Liver (tissue), 8 donors: ENCODE measurements at regions not wholly inside any gene's neighbourhood (a gene's known extent, or its start where the extent isn't known, plus 50 kb on each side); places are given as distances from the start of the nearest gene placed in this dataset.

Experiments used
- DNase-seq: peaks from one replicate; pipeline ENCODE4 v3.0.0-alpha.2; 2017; ENCODE audit warnings: low spot score
- H3K27ac ChIP-seq, 2 donors: one replicate each; pipeline ENCODE4 v1.7.0; 2013; ENCODE audit warnings: inconsistent platforms in 2 of 2, low read length in 2 of 2, control low read depth in 1 of 2, low read depth in 1 of 2, mild to moderate bottlenecking in 1 of 2
- H3K27me3 ChIP-seq, 4 donors: one replicate each; pipeline versions ENCODE4 v1.6.1 to v1.7.0; 2013; ENCODE audit warnings: low read length in 3 of 4, inconsistent platforms in 1 of 4, mild to moderate bottlenecking in 1 of 4, moderate library complexity in 1 of 4; ENCODE audit not compliant: control insufficient read depth in 4 of 4, insufficient read depth in 4 of 4
- H3K36me3 ChIP-seq, 4 donors: one replicate each; pipeline versions ENCODE4 v1.6.1 to v1.7.0; 2013; ENCODE audit warnings: low read length in 3 of 4, mild to moderate bottlenecking in 3 of 4, low read depth in 1 of 4, moderate library complexity in 1 of 4; ENCODE audit not compliant: control insufficient read depth in 4 of 4, insufficient read depth in 3 of 4
- H3K4me1 ChIP-seq, 4 donors: one replicate each; pipeline versions ENCODE4 v1.6.1 to v1.7.0; 2013; ENCODE audit warnings: low read length in 3 of 4, mild to moderate bottlenecking in 3 of 4, moderate library complexity in 1 of 4; ENCODE audit not compliant: control insufficient read depth in 4 of 4, insufficient read depth in 4 of 4
- H3K4me3 ChIP-seq, 3 donors: one replicate each; pipeline versions ENCODE4 v1.6.1 to v1.7.0; 2013; ENCODE audit warnings: low read length in 3 of 3, control low read depth in 1 of 3, low read depth in 1 of 3, mild to moderate bottlenecking in 1 of 3
- H3K9ac ChIP-seq, 2 donors: one replicate each; pipeline ENCODE4 v1.7.0; 2013; ENCODE audit warnings: low read length in 2 of 2, mild to moderate bottlenecking in 2 of 2, moderate library complexity in 2 of 2, control low read depth in 1 of 2, low read depth in 1 of 2
- H3K9me3 ChIP-seq, 4 donors: one replicate each; pipeline versions ENCODE4 v1.6.1 to v1.7.0; 2013; ENCODE audit warnings: low read length in 3 of 4; ENCODE audit not compliant: control insufficient read depth in 4 of 4
- ATF3 ChIP-seq: IDR thresholded peaks from 2 replicates; pipeline ENCODE4 v1.6.1; 2016; ENCODE audit warnings: antibody characterized with exemption
- EGR1 ChIP-seq, 2 donors: IDR thresholded peaks; 2 replicates each; pipeline ENCODE4 v1.6.1; 2016 to 2018; ENCODE audit warnings: antibody characterized with exemption in 2 of 2, low read depth in 2 of 2
- FOXA1 ChIP-seq: IDR thresholded peaks from 2 replicates; pipeline ENCODE4 v1.6.1; 2016; ENCODE audit warnings: antibody characterized with exemption
- GABPA ChIP-seq, 2 donors: IDR thresholded peaks in 1 of 2; conservative IDR thresholded peaks in 1 of 2; 2 replicates each; pipeline ENCODE4 v1.6.1; 2016; ENCODE audit warnings: antibody characterized with exemption in 2 of 2, mild to moderate bottlenecking in 1 of 2, moderate library complexity in 1 of 2
- HNF4A ChIP-seq, 2 donors: conservative IDR thresholded peaks; 2 replicates each; pipeline ENCODE4 v1.6.1; 2016; ENCODE audit warnings: antibody characterized with exemption in 2 of 2, mild to moderate bottlenecking in 2 of 2
- HNF4G ChIP-seq: IDR thresholded peaks from 2 replicates; pipeline ENCODE4 v1.6.1; 2016; ENCODE audit warnings: antibody characterized with exemption
- JUND ChIP-seq, 2 donors: IDR thresholded peaks; 2 replicates each; pipeline ENCODE4 v1.6.1; 2016; ENCODE audit warnings: antibody characterized with exemption in 2 of 2
- NR2F2 ChIP-seq: IDR thresholded peaks from 2 replicates; pipeline ENCODE4 v1.6.1; 2016; ENCODE audit warnings: antibody characterized with exemption
- RAD21 ChIP-seq, 2 donors: IDR thresholded peaks; 2 replicates each; pipeline ENCODE4 v1.6.1; 2016; ENCODE audit warnings: antibody characterized with exemption in 2 of 2, mild to moderate bottlenecking in 2 of 2
- RXRA ChIP-seq, 2 donors: IDR thresholded peaks; 2 replicates each; pipeline ENCODE4 v1.6.1; 2017 to 2018; ENCODE audit warnings: antibody characterized with exemption in 2 of 2, mild to moderate bottlenecking in 1 of 2
- SP1 ChIP-seq: IDR thresholded peaks from 2 replicates; pipeline ENCODE4 v1.6.1; 2018; ENCODE audit warnings: antibody characterized with exemption, mild to moderate bottlenecking
- YY1 ChIP-seq: IDR thresholded peaks from 2 replicates; pipeline ENCODE4 v1.6.1; 2016; ENCODE audit warnings: antibody characterized with exemption, mild to moderate bottlenecking
- WGBS: extraction: QIAGEN DNeasy Blood & Tissue Kit; methylation state at CpG from one replicate; pipeline ENCODE4 v1.1.7; 2013; 5-methylcytosine and 5-hydroxymethylcytosine counted together
- TF ChIP-seq, protein P1 (sequence below): fragments of 150-350 bp; IDR thresholded peaks from 2 replicates; pipeline ENCODE4 v1.5.1; 2017; ENCODE audit warnings: improper control_type of control experiment, low read depth, low read length; ENCODE audit not compliant: missing input control
- TF ChIP-seq, protein P2 (sequence below): IDR thresholded peaks from 2 replicates; pipeline ENCODE4 v1.6.1; 2016; ENCODE audit warnings: antibody characterized with exemption
- TF ChIP-seq, protein P3 (sequence below): IDR thresholded peaks from 2 replicates; pipeline ENCODE4 v1.6.1; 2016; ENCODE audit warnings: antibody characterized with exemption, mild to moderate bottlenecking
- TF ChIP-seq, protein P4 (sequence below): IDR thresholded peaks from 2 replicates; pipeline ENCODE4 v1.6.1; 2016; ENCODE audit warnings: antibody characterized with exemption
- donor health status: healthy.
- donor health status: healthy.
- donor health status: healthy.
- donor health status: healthy.
- donor health status: healthy.

DNA sequence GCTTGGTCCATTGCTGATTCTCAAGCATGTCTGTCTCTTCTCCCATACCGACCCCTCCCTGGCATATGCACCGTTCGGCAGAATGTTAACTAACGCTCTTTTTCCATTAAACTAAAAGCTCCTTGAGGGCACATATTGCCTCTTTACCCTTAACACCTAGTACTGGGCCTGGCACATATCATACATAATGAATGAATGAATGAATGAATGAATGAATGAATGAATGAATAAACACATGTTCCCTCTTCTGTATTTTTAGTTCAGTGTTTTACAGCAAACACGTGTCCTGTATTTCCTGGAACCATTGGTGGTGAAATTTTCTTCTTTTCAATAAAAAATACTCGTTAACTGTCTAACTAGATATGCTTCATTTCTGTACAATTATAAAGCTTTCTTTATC, 174.4 kb upstream of the DTNBP1 start:
- no peaks in the 10 kb centered on the region for H3K9me3 ChIP-seq
- H3K4me1 ChIP-seq: no peaks in the 10 kb centered on the region
- H3K36me3 ChIP-seq: no peaks in the 10 kb centered on the region
- H3K4me3 ChIP-seq: no peak overlapping the region
- H3K27me3 ChIP-seq: no peaks in the 10 kb centered on the region
- no peak overlapping the region for H3K9ac ChIP-seq
- TF ChIP-seq YY1 (no peak), HNF4G (no peak), RXRA (IDR thresholded peaks at IDR 0.05) (no peak), RAD21 (IDR thresholded peaks at IDR 0.05) (no peak), ATF3 (no peak), JUND (IDR thresholded peaks at IDR 0.05) (no peak), NR2F2 (no peak), EGR1 (IDR thresholded peaks at IDR 0.05; ENCODE audit: low read depth in 2 of 2) (no peak), SP1 (no peak)
- TF ChIP-seq, protein P1, sequence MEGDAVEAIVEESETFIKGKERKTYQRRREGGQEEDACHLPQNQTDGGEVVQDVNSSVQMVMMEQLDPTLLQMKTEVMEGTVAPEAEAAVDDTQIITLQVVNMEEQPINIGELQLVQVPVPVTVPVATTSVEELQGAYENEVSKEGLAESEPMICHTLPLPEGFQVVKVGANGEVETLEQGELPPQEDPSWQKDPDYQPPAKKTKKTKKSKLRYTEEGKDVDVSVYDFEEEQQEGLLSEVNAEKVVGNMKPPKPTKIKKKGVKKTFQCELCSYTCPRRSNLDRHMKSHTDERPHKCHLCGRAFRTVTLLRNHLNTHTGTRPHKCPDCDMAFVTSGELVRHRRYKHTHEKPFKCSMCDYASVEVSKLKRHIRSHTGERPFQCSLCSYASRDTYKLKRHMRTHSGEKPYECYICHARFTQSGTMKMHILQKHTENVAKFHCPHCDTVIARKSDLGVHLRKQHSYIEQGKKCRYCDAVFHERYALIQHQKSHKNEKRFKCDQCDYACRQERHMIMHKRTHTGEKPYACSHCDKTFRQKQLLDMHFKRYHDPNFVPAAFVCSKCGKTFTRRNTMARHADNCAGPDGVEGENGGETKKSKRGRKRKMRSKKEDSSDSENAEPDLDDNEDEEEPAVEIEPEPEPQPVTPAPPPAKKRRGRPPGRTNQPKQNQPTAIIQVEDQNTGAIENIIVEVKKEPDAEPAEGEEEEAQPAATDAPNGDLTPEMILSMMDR: no peak
- TF ChIP-seq, protein P2, sequence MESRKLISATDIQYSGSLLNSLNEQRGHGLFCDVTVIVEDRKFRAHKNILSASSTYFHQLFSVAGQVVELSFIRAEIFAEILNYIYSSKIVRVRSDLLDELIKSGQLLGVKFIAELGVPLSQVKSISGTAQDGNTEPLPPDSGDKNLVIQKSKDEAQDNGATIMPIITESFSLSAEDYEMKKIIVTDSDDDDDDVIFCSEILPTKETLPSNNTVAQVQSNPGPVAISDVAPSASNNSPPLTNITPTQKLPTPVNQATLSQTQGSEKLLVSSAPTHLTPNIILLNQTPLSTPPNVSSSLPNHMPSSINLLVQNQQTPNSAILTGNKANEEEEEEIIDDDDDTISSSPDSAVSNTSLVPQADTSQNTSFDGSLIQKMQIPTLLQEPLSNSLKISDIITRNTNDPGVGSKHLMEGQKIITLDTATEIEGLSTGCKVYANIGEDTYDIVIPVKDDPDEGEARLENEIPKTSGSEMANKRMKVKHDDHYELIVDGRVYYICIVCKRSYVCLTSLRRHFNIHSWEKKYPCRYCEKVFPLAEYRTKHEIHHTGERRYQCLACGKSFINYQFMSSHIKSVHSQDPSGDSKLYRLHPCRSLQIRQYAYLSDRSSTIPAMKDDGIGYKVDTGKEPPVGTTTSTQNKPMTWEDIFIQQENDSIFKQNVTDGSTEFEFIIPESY: no peak
- TF ChIP-seq, protein P3, sequence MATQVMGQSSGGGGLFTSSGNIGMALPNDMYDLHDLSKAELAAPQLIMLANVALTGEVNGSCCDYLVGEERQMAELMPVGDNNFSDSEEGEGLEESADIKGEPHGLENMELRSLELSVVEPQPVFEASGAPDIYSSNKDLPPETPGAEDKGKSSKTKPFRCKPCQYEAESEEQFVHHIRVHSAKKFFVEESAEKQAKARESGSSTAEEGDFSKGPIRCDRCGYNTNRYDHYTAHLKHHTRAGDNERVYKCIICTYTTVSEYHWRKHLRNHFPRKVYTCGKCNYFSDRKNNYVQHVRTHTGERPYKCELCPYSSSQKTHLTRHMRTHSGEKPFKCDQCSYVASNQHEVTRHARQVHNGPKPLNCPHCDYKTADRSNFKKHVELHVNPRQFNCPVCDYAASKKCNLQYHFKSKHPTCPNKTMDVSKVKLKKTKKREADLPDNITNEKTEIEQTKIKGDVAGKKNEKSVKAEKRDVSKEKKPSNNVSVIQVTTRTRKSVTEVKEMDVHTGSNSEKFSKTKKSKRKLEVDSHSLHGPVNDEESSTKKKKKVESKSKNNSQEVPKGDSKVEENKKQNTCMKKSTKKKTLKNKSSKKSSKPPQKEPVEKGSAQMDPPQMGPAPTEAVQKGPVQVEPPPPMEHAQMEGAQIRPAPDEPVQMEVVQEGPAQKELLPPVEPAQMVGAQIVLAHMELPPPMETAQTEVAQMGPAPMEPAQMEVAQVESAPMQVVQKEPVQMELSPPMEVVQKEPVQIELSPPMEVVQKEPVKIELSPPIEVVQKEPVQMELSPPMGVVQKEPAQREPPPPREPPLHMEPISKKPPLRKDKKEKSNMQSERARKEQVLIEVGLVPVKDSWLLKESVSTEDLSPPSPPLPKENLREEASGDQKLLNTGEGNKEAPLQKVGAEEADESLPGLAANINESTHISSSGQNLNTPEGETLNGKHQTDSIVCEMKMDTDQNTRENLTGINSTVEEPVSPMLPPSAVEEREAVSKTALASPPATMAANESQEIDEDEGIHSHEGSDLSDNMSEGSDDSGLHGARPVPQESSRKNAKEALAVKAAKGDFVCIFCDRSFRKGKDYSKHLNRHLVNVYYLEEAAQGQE: no peak
- TF ChIP-seq, protein P4, sequence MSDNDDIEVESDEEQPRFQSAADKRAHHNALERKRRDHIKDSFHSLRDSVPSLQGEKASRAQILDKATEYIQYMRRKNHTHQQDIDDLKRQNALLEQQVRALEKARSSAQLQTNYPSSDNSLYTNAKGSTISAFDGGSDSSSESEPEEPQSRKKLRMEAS: no peak
- no peak overlapping the region for H3K27ac ChIP-seq
- no peak for DNase-seq
- 92% methylated on average over 6 of the region's 6 CpGs for WGBS

GRCh38 chr6:15832841-15833240, 170.0 kb upstream of the DTNBP1 start:
- DNase-seq: no peak
- Histone ChIP-seq H3K36me3 (no peaks in the 10 kb centered on the region), H3K9ac (no peak overlapping the region), H3K9me3 (no peaks in the 10 kb centered on the region), H3K27ac (no peak overlapping the region), H3K4me1 (no peaks in the 10 kb centered on the region), H3K27me3 (no peaks in the 10 kb centered on the region), H3K4me3 (no peak overlapping the region)
- 83% methylated on average over 1 of the region's 1 CpG for WGBS
- TF ChIP-seq GABPA (IDR thresholded peaks at IDR 0.05 in 1 of 2, conservative IDR thresholded peaks at IDR 0.05 in 1 of 2) (no peak), ATF3 (no peak), SP1 (no peak), JUND (IDR thresholded peaks at IDR 0.05) (no peak), HNF4A (conservative IDR thresholded peaks at IDR 0.05) (no peak), YY1 (no peak), FOXA1 (no peak), NR2F2 (no peak), RXRA (IDR thresholded peaks at IDR 0.05) (no peak)
- TF ChIP-seq, protein P3: no peak
- TF ChIP-seq, protein P2: no peak
